IPS-NIHi11 (cell line): ENCODE measurements at regions not wholly inside any gene's neighbourhood (a gene's known extent, or its start where the extent isn't known, plus 50 kb on each side); places are given as distances from the start of the nearest gene placed in this dataset.
"Not testable (repeated sequence)": the region's sequence is repeated elsewhere in the genome, so short reads cannot be mapped to it uniquely, and the experiment has no call there.

Experiments
- DNase-seq: peaks from one replicate; pipeline ENCODE4 v3.0.0; 2012; ENCODE audit warnings: mixed read lengths, low spot score

GRCh38 chr5:2381861-2382260, 369.6 kb downstream of the IRX2 start:
- DNase-seq = no peak

GRCh38 chr5:2381070-2381469, 370.4 kb downstream of the IRX2 start:
- DNase-seq = no peak

DNA sequence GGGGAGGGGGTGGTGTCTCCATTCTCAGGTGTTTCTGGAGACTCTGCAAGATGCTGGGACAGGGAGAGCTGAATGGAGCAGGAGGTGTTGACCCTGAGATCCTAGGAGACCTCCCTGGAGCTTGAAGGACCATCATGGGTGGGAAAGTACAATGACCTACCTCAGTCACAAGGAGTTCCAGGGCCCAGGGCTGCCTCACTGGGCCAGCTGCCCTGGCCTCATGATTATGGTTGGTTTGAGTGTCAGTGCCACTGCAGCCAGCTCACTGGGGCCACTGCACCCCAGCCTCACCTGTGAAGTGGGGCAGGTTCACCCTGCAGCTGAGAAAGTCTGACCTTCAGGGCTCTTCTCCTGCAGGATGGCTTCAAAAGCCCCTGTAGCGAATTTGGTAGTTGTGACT, 372.5 kb downstream of the IRX2 start:
- DNase-seq = no peak

DNA sequence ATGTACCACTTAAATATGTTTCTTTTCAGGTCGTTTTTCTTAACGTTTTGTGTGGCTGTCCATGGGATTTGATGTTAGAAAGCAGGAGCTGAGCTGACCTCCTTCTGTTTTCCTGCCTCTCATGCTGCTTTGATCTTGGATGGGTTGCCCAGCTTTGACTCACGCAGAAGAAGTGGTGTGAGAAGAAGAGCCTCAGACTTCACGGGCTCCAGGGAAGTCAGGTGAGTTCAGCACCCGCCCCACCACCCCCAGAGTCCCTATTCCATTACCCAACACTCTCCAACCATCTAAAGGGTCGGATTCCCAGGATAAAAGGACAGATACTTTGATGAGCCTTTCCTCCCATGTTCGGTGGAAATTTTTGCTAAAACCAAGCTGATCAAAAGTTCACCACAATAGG, 373.4 kb downstream of the IRX2 start:
- no peak for DNase-seq

DNA sequence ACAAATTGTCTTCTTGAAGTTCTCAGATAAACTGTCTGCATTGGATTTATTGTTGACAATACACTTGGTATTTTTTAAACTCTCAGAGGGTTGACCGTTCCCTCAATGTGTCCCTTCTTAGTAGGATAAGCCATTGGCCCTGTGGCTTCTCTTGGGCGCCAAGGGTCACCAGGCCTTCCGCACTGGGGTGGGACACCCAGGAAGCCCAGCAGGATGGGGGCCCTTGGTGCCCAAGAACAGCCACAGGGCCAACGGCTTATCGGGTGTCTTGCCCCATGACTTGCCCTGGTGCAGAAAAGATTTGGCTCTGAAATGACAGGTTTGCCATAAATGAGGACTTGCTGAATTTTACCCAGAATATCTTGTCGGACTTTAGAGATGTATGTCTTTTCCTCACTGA, 375.0 kb downstream of the IRX2 start:
- no peak for DNase-seq

GRCh38 chr5:2375757-2376250, 375.7 kb downstream of the IRX2 start:
- DNase-seq = no peak

- DNase-seq = no peak
These were observed 376.2 kb downstream of the IRX2 start for GRCh38 chr5:2375291-2375690.

GRCh38 chr5:2374703-2375102, 376.8 kb downstream of the IRX2 start:
- DNase-seq = no peak

GRCh38 chr5:2373631-2374030, 377.8 kb downstream of the IRX2 start:
- no peak for DNase-seq

GRCh38 chr5:2371419-2371710, 380.1 kb downstream of the IRX2 start:
- DNase-seq = no peak

GRCh38 chr5:2370626-2371418, 380.7 kb downstream of the IRX2 start:
- DNase-seq = no peak

DNA sequence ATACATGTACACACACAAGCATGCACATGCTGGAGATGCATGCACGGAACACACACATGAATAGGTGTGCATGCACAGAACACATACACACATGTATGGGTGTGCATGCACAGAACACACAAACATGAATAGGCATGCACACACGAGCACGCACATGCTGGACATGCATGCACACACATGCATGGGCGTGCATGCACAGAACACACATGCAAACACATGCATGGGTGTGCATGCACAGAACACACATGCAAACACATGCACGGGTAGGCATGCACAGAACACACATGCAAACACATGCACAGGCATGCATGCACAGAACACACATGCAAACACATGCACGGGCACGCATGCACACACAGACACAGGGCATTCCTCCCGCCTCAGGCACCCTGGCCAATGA, 382.3 kb downstream of the IRX2 start:
- no peak for DNase-seq

- DNase-seq = no peak
These were observed 384.7 kb downstream of the IRX2 start for GRCh38 chr5:2366816-2367215.

DNA sequence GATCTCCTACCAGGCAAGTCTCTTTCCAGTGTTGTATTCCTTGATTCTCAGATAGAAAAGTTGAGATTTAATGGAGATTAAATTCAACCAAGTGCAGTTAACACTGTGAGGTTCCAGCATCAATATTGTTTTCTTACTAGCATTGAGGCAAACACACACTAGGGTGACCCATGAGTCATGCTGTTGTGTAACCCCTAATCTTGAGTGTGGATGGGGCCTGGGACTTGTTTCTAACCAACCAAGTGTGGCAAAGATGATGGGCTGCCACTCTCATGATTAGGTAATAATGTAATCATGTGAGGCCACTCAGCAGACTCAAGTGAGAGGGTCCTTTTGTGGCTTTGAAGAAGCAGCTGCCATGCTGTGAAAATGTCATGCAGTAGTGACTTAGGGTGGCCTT, 394.2 kb downstream of the IRX2 start:
- DNase-seq = no peak

GRCh38 chr5:2355859-2356258, 395.6 kb downstream of the IRX2 start:
- no peak for DNase-seq

- no peak for DNase-seq
These were observed 397.5 kb downstream of the IRX2 start for GRCh38 chr5:2353871-2354440.

DNA sequence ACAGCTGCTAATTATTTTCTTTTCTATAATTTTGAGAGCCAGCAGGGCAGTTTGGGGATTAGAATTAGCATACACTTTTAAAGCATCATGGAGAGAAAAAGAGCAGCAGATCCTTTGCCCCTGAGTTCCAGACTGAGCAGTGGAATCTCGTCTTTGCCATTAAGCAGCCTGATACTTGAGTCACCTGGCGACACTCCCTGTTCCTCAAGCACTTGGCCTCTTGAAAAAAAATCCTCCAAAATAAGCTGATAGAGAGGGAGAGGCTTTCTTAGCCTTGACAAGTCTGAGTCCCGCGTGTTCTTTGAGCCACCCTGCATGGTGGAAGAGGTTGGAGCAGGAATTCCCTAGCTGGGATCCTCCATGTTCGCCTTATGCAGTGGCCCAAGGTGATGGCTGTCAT, 398.3 kb downstream of the IRX2 start:
- DNase-seq = no peak

DNA sequence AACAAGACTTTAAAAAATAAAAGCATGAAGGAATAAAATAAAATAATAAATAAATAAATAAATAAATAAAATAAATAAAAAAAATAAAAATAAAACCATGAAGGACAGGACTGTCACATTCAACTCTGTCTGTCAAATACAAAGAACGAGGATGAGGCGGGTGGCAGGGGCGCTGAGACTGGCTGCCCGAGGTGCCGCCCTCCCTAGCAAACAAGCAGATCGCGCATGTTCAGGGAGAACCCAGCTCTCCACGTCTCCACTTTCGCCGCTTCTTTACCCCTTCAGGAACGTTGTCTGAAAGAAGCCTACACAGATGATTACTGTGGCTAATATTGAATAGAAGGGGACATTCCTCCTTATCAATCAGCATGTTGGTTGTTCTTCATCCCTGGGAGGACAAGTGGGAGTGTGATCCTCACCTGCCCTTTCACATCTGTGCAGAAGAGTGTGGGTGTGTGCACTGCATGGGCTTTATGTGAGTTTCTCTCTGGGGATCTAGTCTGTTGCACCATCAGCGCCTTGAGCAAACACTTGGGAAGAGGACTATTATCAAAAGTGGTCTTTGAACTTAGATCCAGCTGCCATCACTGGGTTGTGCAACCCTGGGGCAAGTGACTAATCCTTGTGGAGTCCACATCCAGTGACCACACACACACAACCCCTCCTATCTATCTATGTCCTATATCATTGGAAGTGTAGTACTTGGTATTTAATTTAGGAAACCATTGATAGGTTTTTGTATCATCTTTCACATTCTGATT, 399.2 kb downstream of the IRX2 start:
- DNase-seq = no peak

- DNase-seq = not testable (repeated sequence)
These were observed 401.7 kb downstream of the IRX2 start for GRCh38 chr5:2349768-2350167.

DNA sequence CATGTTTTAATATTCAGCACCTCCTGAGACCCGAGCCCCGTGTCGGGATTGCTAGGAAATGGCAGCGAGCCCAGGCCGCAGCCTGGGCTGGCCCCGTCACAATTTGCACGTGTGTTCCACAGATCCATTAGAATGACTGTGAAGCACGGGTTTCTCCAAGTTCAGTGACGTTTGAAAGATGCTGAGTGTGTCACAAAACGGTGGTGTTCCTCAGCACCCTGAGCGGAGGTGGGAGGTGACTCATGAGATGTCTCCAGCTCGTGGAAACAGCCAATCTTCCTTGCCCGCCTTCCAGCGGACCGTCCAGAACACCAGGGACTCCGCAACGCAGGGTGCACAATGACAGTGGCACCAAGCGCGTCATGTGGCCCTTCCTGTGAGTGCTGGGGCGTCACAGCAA, 412.8 kb downstream of the IRX2 start:
- no peak for DNase-seq

DNA sequence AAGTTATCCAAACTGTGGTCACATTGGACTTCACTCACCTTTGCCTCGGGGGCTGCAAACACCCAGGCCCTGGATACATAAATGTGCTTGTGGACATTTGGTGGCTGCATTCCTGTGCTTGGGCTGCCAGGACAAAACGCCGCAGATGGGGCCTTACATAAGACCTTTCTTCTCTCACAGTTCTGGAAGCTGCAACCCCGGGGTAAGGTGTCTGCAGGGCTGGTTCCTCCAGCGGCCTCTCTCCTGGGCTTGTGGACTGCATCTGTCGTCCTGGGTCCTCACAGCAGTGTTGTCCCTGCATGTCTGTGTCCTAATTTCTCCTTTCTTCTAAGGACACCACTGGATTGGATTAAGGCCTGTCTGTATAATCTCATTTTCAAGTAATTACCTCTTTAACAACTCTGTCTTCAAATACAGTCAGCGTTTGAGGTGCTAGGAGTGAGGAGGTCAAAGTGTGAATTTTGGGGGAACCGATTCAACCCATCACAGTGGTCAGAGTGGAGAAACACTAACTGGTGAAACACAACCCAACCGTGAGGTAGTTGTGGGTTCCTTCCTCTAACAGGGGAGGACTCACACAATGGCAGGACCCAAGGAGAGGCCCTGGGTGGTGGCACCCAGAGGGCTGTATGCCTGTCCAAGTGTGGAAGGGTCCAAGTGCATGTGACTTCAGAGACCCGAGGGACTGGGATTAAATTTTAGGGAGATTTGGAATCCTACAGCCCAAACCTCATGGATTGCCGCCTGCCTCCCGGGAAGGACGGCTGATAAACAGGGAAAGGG, 415.6 kb downstream of the IRX2 start:
- no peak for DNase-seq

- DNase-seq = no peak
These were observed 416.2 kb downstream of the IRX2 start for GRCh38 chr5:2335125-2335732.
